ENCODE measurements at regions not wholly inside any gene's neighbourhood (a gene's known extent, or its start where the extent isn't known, plus 50 kb on each side); places are given as distances from the start of the nearest gene placed in this dataset.

DNA sequence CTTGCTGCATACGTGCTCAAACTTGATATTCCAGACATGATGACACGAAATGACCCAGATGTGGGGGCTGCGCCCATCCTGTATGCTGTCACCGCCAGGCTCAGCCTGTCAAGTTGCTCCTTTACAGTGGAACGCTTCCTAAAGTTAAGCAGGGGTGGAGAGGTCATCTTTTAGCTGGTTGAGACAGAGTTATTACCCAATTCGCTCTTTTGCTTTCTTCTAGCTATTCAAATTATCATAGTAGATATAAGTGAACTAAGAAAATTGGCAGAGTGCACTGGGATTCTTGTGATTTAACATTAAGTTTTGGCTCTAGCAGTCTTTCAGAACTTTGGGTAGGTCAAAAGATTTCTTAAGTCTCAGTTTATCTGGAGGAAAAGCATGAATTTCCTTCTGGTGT lies 69.8 kb upstream of the BASP1 start:
- no peak for DNase-seq (ENCODE audit: extremely low spot score)
- ChIA-PET POLR2A (no interaction called here), CTCF (interaction anchor here (1.1 to 3.4 kb wide), 2 partner anchors 9 to 15 kb away, joined by 3 to 18 read pairs; no protein-coding TSS in a partner anchor)
- TF ChIP-seq CTCF (IDR thresholded peaks at IDR 0.05; ENCODE audit: control extremely low read depth, extremely low read depth, low read depth, missing control alignments) = no peak

DNA sequence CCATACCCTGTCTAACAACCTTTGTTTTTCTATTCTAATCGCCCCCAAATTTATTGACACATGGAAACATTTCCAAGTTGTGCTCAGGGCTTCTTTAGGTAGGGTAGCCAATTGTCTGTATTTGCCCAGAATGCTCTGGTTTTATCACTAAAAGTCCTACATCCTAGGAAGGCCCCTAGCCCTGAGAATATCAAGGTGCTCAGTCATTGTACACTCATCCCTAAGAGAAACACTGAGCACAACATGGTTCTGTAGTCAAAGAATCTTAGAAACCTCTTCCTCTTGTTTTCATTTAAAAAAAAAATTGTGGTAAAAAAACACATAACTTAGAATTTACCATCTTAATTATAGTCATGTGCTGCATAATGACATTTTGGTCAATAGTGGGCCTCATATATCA lies 69.0 kb upstream of the BASP1 start:
- DNase-seq (ENCODE audit: extremely low spot score) = no peak
- CTCF ChIA-PET = interaction anchor here (3.4 kb wide), 1 partner anchor 16 kb away, joined by 18 read pairs; no protein-coding TSS in a partner anchor
- POLR2A ChIA-PET = no interaction called here
- no peak for TF ChIP-seq CTCF (IDR thresholded peaks at IDR 0.05; ENCODE audit: control extremely low read depth, extremely low read depth, low read depth, missing control alignments)

DNA sequence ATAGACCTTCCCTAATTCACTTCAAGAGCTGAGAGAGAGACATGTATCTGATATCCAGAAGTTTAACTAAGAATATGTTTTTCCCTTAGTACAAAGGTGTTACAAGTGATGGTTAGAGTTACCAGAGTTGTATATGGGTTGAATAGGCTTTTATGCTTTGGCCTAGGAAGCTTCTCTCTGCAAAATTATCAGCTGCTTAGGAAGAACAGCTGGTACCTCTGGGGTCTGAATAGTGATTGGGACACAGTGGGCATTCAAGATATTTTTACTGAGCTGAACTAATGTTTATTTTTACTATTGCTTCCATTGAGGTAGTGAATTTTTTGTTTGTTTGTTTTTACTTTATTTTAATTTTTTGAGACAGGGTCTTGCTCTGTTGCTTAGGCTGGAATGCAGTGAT lies 67.6 kb upstream of the BASP1 start:
- ChIA-PET CTCF (interaction anchor here (1.4 to 3.4 kb wide), 3 partner anchors 10 to 40 kb away, joined by 4 to 18 read pairs (median 8); no protein-coding TSS in a partner anchor), POLR2A (no interaction called here)
- DNase-seq (ENCODE audit: extremely low spot score) = no peak
- TF ChIP-seq CTCF (IDR thresholded peaks at IDR 0.05; ENCODE audit: control extremely low read depth, extremely low read depth, low read depth, missing control alignments) = no peak

DNA sequence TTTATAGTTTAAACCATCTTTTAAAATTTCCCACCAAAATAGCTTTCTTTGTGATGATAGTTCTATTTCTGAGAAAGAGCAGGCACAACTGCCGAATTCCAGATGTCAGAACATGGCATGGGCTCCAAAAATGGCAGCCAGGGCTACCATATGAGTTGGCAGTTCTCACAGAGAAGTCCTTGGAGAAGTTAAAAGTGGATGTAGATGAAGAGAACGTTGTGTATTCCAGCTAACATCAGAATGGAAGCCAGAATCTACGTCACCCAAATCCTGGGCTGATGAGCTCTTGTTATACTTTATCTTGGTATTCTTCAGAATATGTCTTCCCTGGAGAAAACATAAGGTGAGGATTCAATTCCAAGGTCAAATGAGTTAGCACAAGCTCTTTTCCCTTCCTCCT lies 66.9 kb upstream of the BASP1 start:
- CTCF ChIA-PET = interaction anchor here (2.5 to 3.4 kb wide), 2 partner anchors 10 to 18 kb away, joined by 8 to 18 read pairs; no protein-coding TSS in a partner anchor
- TF ChIP-seq CTCF (IDR thresholded peaks at IDR 0.05; ENCODE audit: control extremely low read depth, extremely low read depth, low read depth, missing control alignments) = no peak
- POLR2A ChIA-PET = no interaction called here
- no peak for DNase-seq (ENCODE audit: extremely low spot score)

- ChIA-PET POLR2A (no interaction called here), CTCF (interaction anchor here (1.1 to 2.5 kb wide), 2 partner anchors 9 to 19 kb away, joined by 5 to 8 read pairs; no protein-coding TSS in a partner anchor)
- no peak for TF ChIP-seq CTCF (IDR thresholded peaks at IDR 0.05; ENCODE audit: control extremely low read depth, extremely low read depth, low read depth, missing control alignments)
- no peak for DNase-seq (ENCODE audit: extremely low spot score)
Observed at GRCh38 chr5:17151686-17152085, 65.7 kb upstream of the BASP1 start.

DNA sequence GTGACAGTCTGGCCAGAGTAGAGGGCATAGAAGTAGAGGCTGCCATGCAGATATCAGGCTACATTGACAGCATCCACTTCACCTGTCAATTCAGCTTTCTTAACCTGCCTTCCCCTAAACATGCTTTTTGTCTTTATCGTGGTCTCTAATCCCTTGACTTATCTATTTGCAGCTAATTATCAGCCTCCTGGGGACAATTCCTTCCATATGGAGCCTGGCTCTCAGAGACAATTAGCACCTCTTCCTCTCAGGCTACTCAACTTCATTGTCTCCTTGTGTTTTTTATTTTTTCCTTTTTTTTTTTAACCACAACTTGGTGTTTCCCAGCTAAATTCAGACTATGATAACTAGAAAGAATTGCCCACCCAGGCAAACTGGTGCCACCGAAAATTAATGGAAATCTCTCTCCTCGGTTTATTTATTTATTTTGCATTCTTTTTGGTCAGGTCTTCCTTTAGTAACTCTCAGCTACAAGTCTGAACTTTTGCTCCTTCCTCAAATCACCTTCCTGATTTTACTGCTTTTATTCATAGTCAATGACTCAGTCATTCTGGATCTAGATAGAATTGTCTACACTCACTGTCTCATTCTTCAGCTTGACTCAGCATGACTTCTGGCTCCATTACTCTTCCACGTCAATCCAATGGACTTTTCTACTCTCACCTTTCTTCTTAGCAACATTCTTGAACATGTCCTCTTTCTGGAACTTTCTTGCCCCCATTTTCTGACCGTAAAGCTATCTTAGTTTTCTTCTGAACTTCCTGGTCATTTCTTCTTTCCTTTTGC lies 63.0 kb upstream of the BASP1 start:
- ChIA-PET POLR2A (no interaction called here), CTCF (interaction anchor here (0.8 to 1.5 kb wide), 5 partner anchors 14 to 35 kb away, joined by 3 to 5 read pairs (median 3); no protein-coding TSS in a partner anchor)
- no peak for DNase-seq (ENCODE audit: extremely low spot score)
- no peak for TF ChIP-seq CTCF (IDR thresholded peaks at IDR 0.05; ENCODE audit: control extremely low read depth, extremely low read depth, low read depth, missing control alignments)

All from GM10248 (cell line).